H1 (cell line): ENCODE measurements at regions not wholly inside any gene's neighbourhood (a gene's known extent, or its start where the extent isn't known, plus 50 kb on each side); places are given as distances from the start of the nearest gene placed in this dataset.
"Not testable (repeated sequence)": the region's sequence is repeated elsewhere in the genome, so short reads cannot be mapped to it uniquely, and the experiment has no call there.

Source experiments
- CTCF ChIA-PET: fragments of 300-600 bp; sonication (Branson Sonifier 250); formaldehyde crosslinking; loops from one replicate; lab custom pipeline; 2021; ENCODE audit not compliant: partially characterized antibody; lab: Charles Lee
- POLR2A ChIA-PET: fragments of 300-600 bp; sonication (Branson Sonifier 250); formaldehyde crosslinking; loops from one replicate; lab custom pipeline; 2021; ENCODE audit warnings: inconsistent platforms; ENCODE audit not compliant: partially characterized antibody; lab: Charles Lee
- DNase-seq, 2 experiments: peaks; one replicate each; pipeline versions ENCODE4 v3.0.0 to v3.0.0-alpha.2; 2010 to 2022; ENCODE audit warnings: low spot score in 2 of 2, low read depth in 1 of 2, mixed read lengths in 1 of 2
- FAIRE-seq: peaks from 2 replicates; lab custom pipeline; 2011; peaks lifted over from hg19 to GRCh38; lab: Jason Lieb, UNC
- H2AFZ ChIP-seq: 2 replicates; pipeline ENCODE4 v1.8.1; 2012; ENCODE audit warnings: low read length, inconsistent platforms
- H2AK5ac ChIP-seq: 2 replicates; pipeline ENCODE4 v1.6.1; 2013; ENCODE audit warnings: low read depth, low read length
- H2BK120ac ChIP-seq: replicated peaks from 2 replicates; pipeline ENCODE3; 2013; ENCODE audit warnings: low read depth, low read length, inconsistent platforms
- H2BK12ac ChIP-seq: 2 replicates; pipeline ENCODE4 v1.6.1; 2013; ENCODE audit warnings: low read depth, low read length
- H2BK15ac ChIP-seq: 2 replicates; pipeline ENCODE4 v1.6.1; 2013; ENCODE audit warnings: low read length
- H2BK20ac ChIP-seq: 2 replicates; pipeline ENCODE4 v1.6.1; 2013; ENCODE audit warnings: low read length
- H2BK5ac ChIP-seq: 2 replicates; pipeline ENCODE4 v1.6.1; 2013; ENCODE audit warnings: low read depth, low read length
- H3K14ac ChIP-seq: 2 replicates; pipeline ENCODE4 v1.6.1; 2013; ENCODE audit warnings: inconsistent platforms; ENCODE audit not compliant: insufficient read length
- H3K18ac ChIP-seq: 2 replicates; pipeline ENCODE4 v1.6.1; 2013; ENCODE audit warnings: low read length; ENCODE audit errors: extremely low read depth
- H3K23ac ChIP-seq: 2 replicates; pipeline ENCODE4 v1.6.1; 2013; ENCODE audit warnings: inconsistent platforms; ENCODE audit not compliant: insufficient read length
- H3K23me2 ChIP-seq: 2 replicates; pipeline ENCODE4 v1.6.1; 2013; ENCODE audit warnings: low read depth, low read length
- H3K27ac ChIP-seq: 2 replicates; pipeline ENCODE4 v1.6.1; 2011; ENCODE audit warnings: low read depth, low read length, inconsistent platforms
- H3K27me3 ChIP-seq, 4 experiments: replicated peaks in 1 of 4; 1 replicate in 1 of 4; 2 replicates in 3 of 4; pipeline versions ENCODE4 v1.6.1 to v1.8.1; 2011 to 2013; ENCODE audit warnings: low read length in 3 of 4, mild to moderate bottlenecking in 3 of 4, inconsistent platforms in 2 of 4, mixed read lengths in 2 of 4, moderate library complexity in 1 of 4; ENCODE audit not compliant: control insufficient read depth in 3 of 4, insufficient read depth in 3 of 4; ENCODE audit errors: extremely low read depth in 1 of 4
- H3K36me3 ChIP-seq, 4 experiments: 2 replicates each; pipeline versions ENCODE4 v1.6.1 to v1.8.1; 2011 to 2013; ENCODE audit warnings: mild to moderate bottlenecking in 4 of 4, low read length in 3 of 4, moderate library complexity in 2 of 4, control low read depth in 1 of 4, inconsistent platforms in 1 of 4; ENCODE audit not compliant: insufficient read depth in 4 of 4, control insufficient read depth in 2 of 4
- H3K4ac ChIP-seq: replicated peaks from 2 replicates; pipeline ENCODE3; 2013; ENCODE audit warnings: low read length, low read depth, mixed read lengths, inconsistent platforms; ENCODE audit not compliant: insufficient read length
- H3K4me1 ChIP-seq, 4 experiments: replicated peaks in 1 of 4; 1 replicate in 1 of 4; 2 replicates in 3 of 4; pipeline versions ENCODE4 v1.6.1 to v1.8.1; 2011 to 2013; ENCODE audit warnings: low read length in 3 of 4, inconsistent platforms in 2 of 4, mixed read lengths in 1 of 4; ENCODE audit not compliant: insufficient read depth in 4 of 4, control insufficient read depth in 3 of 4
- H3K4me2 ChIP-seq, 2 experiments: 2 replicates each; pipeline versions ENCODE4 v1.6.1 to v1.8.1; 2011 to 2013; ENCODE audit warnings: low read depth in 2 of 2, low read length in 2 of 2, control low read depth in 1 of 2, inconsistent platforms in 1 of 2, mild to moderate bottlenecking in 1 of 2; ENCODE audit not compliant: insufficient read depth in 1 of 2
- H3K4me3 ChIP-seq, 4 experiments: fragments of 200-600, 300-600 bp in 1 of 4; sonication (generic), shearing (Covaris generic), sonication (Bioruptor Twin) in 1 of 4; 2 replicates each; pipeline versions ENCODE4 v1.5.1 to v1.8.1; 2011 to 2016; ENCODE audit warnings: low read length in 4 of 4, low read depth in 3 of 4, control low read depth in 2 of 4, inconsistent platforms in 2 of 4, mild to moderate bottlenecking in 2 of 4, mixed read lengths in 1 of 4, moderate library complexity in 1 of 4; ENCODE audit not compliant: insufficient read depth in 2 of 4; ENCODE audit errors: extremely low read depth in 1 of 4
- H3K56ac ChIP-seq: replicated peaks from 2 replicates; pipeline ENCODE3; 2013; ENCODE audit warnings: low read depth, mild to moderate bottlenecking, mixed read lengths, low read length, inconsistent platforms; ENCODE audit not compliant: insufficient read length
- H3K79me1 ChIP-seq: 2 replicates; pipeline ENCODE4 v1.6.1; 2013; ENCODE audit warnings: low read depth, low read length, control low read depth
- H3K79me2 ChIP-seq, 2 experiments: 2 replicates each; pipeline versions ENCODE4 v1.6.1 to v1.8.1; 2012 to 2013; ENCODE audit warnings: low read length in 2 of 2, mild to moderate bottlenecking in 2 of 2, inconsistent platforms in 1 of 2; ENCODE audit not compliant: insufficient read depth in 2 of 2, control insufficient read depth in 1 of 2
- H3K9ac ChIP-seq, 4 experiments: replicated peaks in 1 of 4; 1 replicate in 1 of 4; 2 replicates in 3 of 4; pipeline versions ENCODE4 v1.6.1 to v1.8.1; 2011 to 2013; ENCODE audit warnings: low read depth in 3 of 4, low read length in 3 of 4, control low read depth in 2 of 4, mild to moderate bottlenecking in 2 of 4, moderate library complexity in 2 of 4, inconsistent platforms in 1 of 4; ENCODE audit errors: extremely low read depth in 1 of 4
- H3K9me3 ChIP-seq, 2 experiments: 2 replicates each; pipeline versions ENCODE4 v1.6.1 to v1.8.1; 2012 to 2013; ENCODE audit warnings: mild to moderate bottlenecking in 2 of 2, moderate library complexity in 2 of 2, control low read depth in 1 of 2, inconsistent platforms in 1 of 2, low read depth in 1 of 2, low read length in 1 of 2, mixed read lengths in 1 of 2; ENCODE audit not compliant: insufficient read depth in 2 of 2
- H4K20me1 ChIP-seq, 2 experiments: replicated peaks in 1 of 2; 2 replicates each; pipeline versions ENCODE3 to v1.8.1; 2011 to 2013; ENCODE audit warnings: inconsistent platforms in 2 of 2, low read length in 2 of 2, mild to moderate bottlenecking in 1 of 2; ENCODE audit not compliant: insufficient read depth in 2 of 2, control insufficient read depth in 1 of 2
- H4K5ac ChIP-seq: 2 replicates; pipeline ENCODE4 v1.6.1; 2013; ENCODE audit warnings: low read length, low read depth, mixed read lengths, inconsistent platforms; ENCODE audit not compliant: insufficient read length
- H4K8ac ChIP-seq: 2 replicates; pipeline ENCODE4 v1.8.0; 2013; ENCODE audit warnings: mild to moderate bottlenecking, moderate library complexity, low read length, inconsistent platforms; ENCODE audit not compliant: insufficient read depth; ENCODE audit errors: extremely low read depth
- H4K91ac ChIP-seq: replicated peaks from 2 replicates; pipeline ENCODE3; 2013; ENCODE audit warnings: low read length, mixed read lengths, inconsistent platforms; ENCODE audit not compliant: insufficient read length
- WGBS, 2 experiments: shearing (Covaris generic) in 1 of 2; methylation state at CpG; one replicate each; pipeline versions ENCODE4 v1.1.6 to v1.1.7; 2013 to 2015; ENCODE audit warnings: low lambda C conversion rate in 2 of 2, mixed read lengths in 2 of 2, inconsistent platforms in 1 of 2, low coverage in 1 of 2, missing lambda C conversion rate in 1 of 2; ENCODE audit not compliant: insufficient replicate concordance in 2 of 2, insufficient coverage in 1 of 2, insufficient read length in 1 of 2; ENCODE audit errors: extremely low coverage in 1 of 2, missing lambda C conversion rate in 1 of 2; 5-methylcytosine and 5-hydroxymethylcytosine counted together

- WGBS, 2 experiments = 74% methylated on average over 20 of the region's 20 CpGs; no CpG with 5 or more reads in 1 of the 2 experiments
- not testable (repeated sequence) for H3K9ac ChIP-seq, H3K9me3 ChIP-seq, H2AK5ac ChIP-seq, H3K36me3 ChIP-seq, H2BK15ac ChIP-seq, H3K27me3 ChIP-seq, H3K27ac ChIP-seq, H2BK5ac ChIP-seq, H3K14ac ChIP-seq, H4K91ac ChIP-seq, FAIRE-seq, H2BK20ac ChIP-seq, H3K18ac ChIP-seq, H4K5ac ChIP-seq, H3K79me1 ChIP-seq, H3K4me1 ChIP-seq, H3K79me2 ChIP-seq, H3K4ac ChIP-seq, H3K56ac ChIP-seq, H3K23me2 ChIP-seq, H3K23ac ChIP-seq, H4K20me1 ChIP-seq, H2BK120ac ChIP-seq, H2BK12ac ChIP-seq
- Histone ChIP-seq H4K8ac (peak overlapping the region; percentile 5; the same call in 1 of the 2 replicates), H2AFZ (0 out of 2 replicates have a peak overlapping the region, but pooled peaks have one; percentile 76), H3K4me3 (peak overlapping the region in 1 of 4 experiments; percentile 5; a peak in 1 of 8 replicates), H3K4me2 (peak overlapping the region in 1 of 2 experiments; percentile 45; a peak in 2 of 4 replicates)
- DNase-seq = peak in 1 of 2 experiments; percentile 73
- POLR2A ChIA-PET = interaction anchor here (1.1 kb wide), 1 partner anchor 18 kb away, joined by 7 read pairs; no protein-coding TSS in a partner anchor
- CTCF ChIA-PET = interaction anchor here (1.2 to 1.6 kb wide), 3 partner anchors 18 to 34 kb away, joined by 3 to 4 read pairs (median 4); no protein-coding TSS in a partner anchor
Measured at GRCh38 chr6:78646542-78647415, 220.6 kb upstream of the IRAK1BP1 start.
